H9 (cell line): ENCODE measurements at regions not wholly inside any gene's neighbourhood (a gene's known extent, or its start where the extent isn't known, plus 50 kb on each side); places are given as distances from the start of the nearest gene placed in this dataset.

Experiments used
- DNase-seq: peaks from one replicate; pipeline ENCODE4 v3.0.0-alpha.2; 2017
- H2AFZ ChIP-seq: one replicate; pipeline ENCODE4 v1.6.1; 2013; ENCODE audit warnings: mild to moderate bottlenecking, low read length, control low read depth, moderate library complexity
- H2AK5ac ChIP-seq: 2 replicates; pipeline ENCODE4 v1.6.1; 2013; ENCODE audit warnings: low read length, control low read depth, mixed read lengths; ENCODE audit not compliant: insufficient read length
- H2BK120ac ChIP-seq: one replicate; pipeline ENCODE4 v1.6.1; 2013; ENCODE audit warnings: low read depth, mild to moderate bottlenecking, low read length, control low read depth, inconsistent platforms; ENCODE audit not compliant: poor library complexity, severe bottlenecking
- H2BK12ac ChIP-seq: 2 replicates; pipeline ENCODE4 v1.6.1; 2013; ENCODE audit warnings: low read length, control low read depth, mixed read lengths, low read depth; ENCODE audit not compliant: insufficient read length
- H2BK15ac ChIP-seq: 2 replicates; pipeline ENCODE4 v1.6.1; 2013; ENCODE audit warnings: low read depth, low read length, control low read depth
- H2BK20ac ChIP-seq: one replicate; pipeline ENCODE4 v1.6.1; 2013; ENCODE audit warnings: low read depth, mild to moderate bottlenecking, low read length, control low read depth, inconsistent platforms; ENCODE audit not compliant: poor library complexity, severe bottlenecking
- H2BK5ac ChIP-seq: 2 replicates; pipeline ENCODE4 v1.6.1; 2013; ENCODE audit warnings: low read length, control low read depth, mixed read lengths; ENCODE audit not compliant: insufficient read length
- H3K14ac ChIP-seq: 2 replicates; pipeline ENCODE4 v1.6.1; 2013; ENCODE audit warnings: low read length, control low read depth; ENCODE audit not compliant: insufficient read depth
- H3K18ac ChIP-seq: 2 replicates; pipeline ENCODE4 v1.6.1; 2013; ENCODE audit warnings: low read depth, mild to moderate bottlenecking, mixed read lengths, low read length, control low read depth; ENCODE audit not compliant: insufficient read length
- H3K23ac ChIP-seq: 2 replicates; pipeline ENCODE4 v1.6.1; 2013; ENCODE audit warnings: low read length, control low read depth, mixed read lengths, low read depth; ENCODE audit not compliant: insufficient read length
- H3K23me2 ChIP-seq: 2 replicates; pipeline ENCODE4 v1.6.1; 2013; ENCODE audit warnings: low read depth, mild to moderate bottlenecking, mixed read lengths, low read length, control low read depth; ENCODE audit not compliant: insufficient read length, poor library complexity, severe bottlenecking
- H3K27ac ChIP-seq: 2 replicates; pipeline ENCODE4 v1.5.1; 2013; ENCODE audit warnings: low read length, control low read depth, mixed read lengths, low read depth; ENCODE audit not compliant: insufficient read length
- H3K27me3 ChIP-seq: 2 replicates; pipeline ENCODE4 v1.6.1; 2013; ENCODE audit warnings: low read length, control low read depth, inconsistent platforms; ENCODE audit not compliant: insufficient read depth
- H3K4ac ChIP-seq: 2 replicates; pipeline ENCODE4 v1.6.1; 2013; ENCODE audit warnings: low read depth, mild to moderate bottlenecking, control low read depth, inconsistent platforms, low read length, moderate library complexity
- H3K4me1 ChIP-seq: 2 replicates; pipeline ENCODE4 v1.6.1; 2013; ENCODE audit warnings: low read length, control low read depth, inconsistent platforms; ENCODE audit not compliant: insufficient read depth
- H3K4me2 ChIP-seq: 2 replicates; pipeline ENCODE4 v1.6.1; 2013; ENCODE audit warnings: low read length, control low read depth, mixed read lengths; ENCODE audit not compliant: insufficient read length, insufficient read depth
- H3K56ac ChIP-seq: 2 replicates; pipeline ENCODE4 v1.6.1; 2013; ENCODE audit warnings: low read depth, mild to moderate bottlenecking, mixed read lengths, low read length, control low read depth; ENCODE audit not compliant: insufficient read length
- H3K79me1 ChIP-seq: 2 replicates; pipeline ENCODE4 v1.6.1; 2013; ENCODE audit warnings: low read depth, mild to moderate bottlenecking, moderate library complexity, low read length, control low read depth, inconsistent platforms; ENCODE audit not compliant: insufficient read depth, poor library complexity, severe bottlenecking
- H3K79me2 ChIP-seq: 2 replicates; pipeline ENCODE4 v1.6.1; 2013; ENCODE audit warnings: low read length, control low read depth, inconsistent platforms; ENCODE audit not compliant: insufficient read depth
- H3K9ac ChIP-seq: 2 replicates; pipeline ENCODE4 v1.6.1; 2013; ENCODE audit warnings: low read length, control low read depth, mixed read lengths; ENCODE audit not compliant: insufficient read length; ENCODE audit errors: extremely low read depth
- H3K9me3 ChIP-seq: one replicate; pipeline ENCODE4 v1.6.1; 2013; ENCODE audit warnings: low read depth, low read length, inconsistent platforms; ENCODE audit not compliant: control insufficient read depth
- H3T11ph ChIP-seq: one replicate; pipeline ENCODE4 v1.6.1; 2013; ENCODE audit warnings: mild to moderate bottlenecking, low read length, control low read depth, inconsistent platforms
- H4K20me1 ChIP-seq: one replicate; pipeline ENCODE4 v1.6.1; 2013; ENCODE audit not compliant: control insufficient read depth, insufficient read length, insufficient read depth
- H4K5ac ChIP-seq: 2 replicates; pipeline ENCODE4 v1.6.1; 2013; ENCODE audit warnings: low read depth, mild to moderate bottlenecking, mixed read lengths, low read length, control low read depth; ENCODE audit not compliant: insufficient read length
- H4K8ac ChIP-seq: replicated peaks from 2 replicates; pipeline ENCODE4 v1.6.1; 2013; ENCODE audit warnings: low read length, control low read depth, mixed read lengths, low read depth; ENCODE audit not compliant: insufficient read length
- H4K91ac ChIP-seq: 2 replicates; pipeline ENCODE4 v1.6.1; 2013; ENCODE audit warnings: low read depth, mild to moderate bottlenecking, moderate library complexity, mixed read lengths, low read length, control low read depth; ENCODE audit not compliant: insufficient read length
- H3K27ac Mint-ChIP-seq, 3 experiments: 2 replicates in 2 of 3; 3 replicates in 1 of 3; pipeline ENCODE4 v1.8.0; 2020 to 2021; ENCODE audit warnings: mixed read lengths in 3 of 3, mild to moderate bottlenecking in 1 of 3, moderate library complexity in 1 of 3
- H3K27me3 Mint-ChIP-seq: 2 replicates; pipeline ENCODE4 v1.8.0; 2021; ENCODE audit warnings: low read depth, mild to moderate bottlenecking, moderate library complexity, mixed read lengths
- H3K36me3 Mint-ChIP-seq, 3 experiments: 2 replicates in 2 of 3; 3 replicates in 1 of 3; pipeline ENCODE4 v1.8.0; 2020 to 2021; ENCODE audit warnings: low read depth in 3 of 3, mixed read lengths in 3 of 3; ENCODE audit not compliant: insufficient read depth in 1 of 3
- H3K4me1 Mint-ChIP-seq, 2 experiments: 2 replicates each; pipeline ENCODE4 v1.8.0; 2020; ENCODE audit warnings: mixed read lengths in 2 of 2
- H3K4me3 Mint-ChIP-seq, 2 experiments: 2 replicates in 1 of 2; 3 replicates in 1 of 2; pipeline ENCODE4 v1.8.0; 2020 to 2021; ENCODE audit warnings: mild to moderate bottlenecking in 2 of 2, mixed read lengths in 2 of 2, moderate library complexity in 1 of 2
- H3K9me3 Mint-ChIP-seq, 2 experiments: 2 replicates in 1 of 2; 3 replicates in 1 of 2; pipeline ENCODE4 v1.8.0; 2020; ENCODE audit warnings: mild to moderate bottlenecking in 2 of 2, mixed read lengths in 2 of 2, moderate library complexity in 1 of 2
- CTCF ChIP-seq: fragments of 200-600 bp; sonication (generic); conservative IDR thresholded peaks from 3 replicates; pipeline ENCODE4 v1.8.0; 2021; ENCODE audit warnings: antibody characterized with exemption, mild to moderate bottlenecking
- WGBS: extraction: QIAGEN DNeasy Blood & Tissue Kit; methylation state at CpG from one replicate; pipeline ENCODE4 v1.1.7; 2013; ENCODE audit warnings: missing lambda C conversion rate, low lambda C conversion rate, mixed read lengths; ENCODE audit not compliant: insufficient read length; ENCODE audit errors: extremely low coverage; 5-methylcytosine and 5-hydroxymethylcytosine counted together

- Histone ChIP-seq H3K56ac (no peak overlapping the region), H2AFZ (no peak overlapping the region), H3K9ac (no peak overlapping the region), H4K5ac (no peak overlapping the region), H2AK5ac (no peak overlapping the region), H3T11ph (no peak overlapping the region), H2BK12ac (no peak overlapping the region), H3K14ac (no peak overlapping the region), H3K79me2 (no peaks in the 10 kb centered on the region), H3K23me2 (no peaks in the 10 kb centered on the region), H3K4me2 (no peak overlapping the region), H4K91ac (no peak overlapping the region), H3K23ac (no peak overlapping the region), H3K4ac (no peak overlapping the region), H2BK120ac (no peak overlapping the region), H3K9me3 (peaks cover 6% of the 10 kb centered on the region), H3K18ac (no peak overlapping the region), H2BK15ac (no peak overlapping the region), H3K4me1 (no peaks in the 10 kb centered on the region), H3K27ac (no peak overlapping the region), H4K20me1 (no peaks in the 10 kb centered on the region), H3K79me1 (no peaks in the 10 kb centered on the region), H2BK20ac (no peak overlapping the region), H2BK5ac (no peak overlapping the region), H3K27me3 (no peaks in the 10 kb centered on the region), H4K8ac (no peak overlapping the region)
- no CpG with 5 or more reads among the region's 3 CpGs for WGBS
- Mint-ChIP-seq H3K36me3 (peaks cover 7 to 8% (median 7%) of the 10 kb centered on the region in 3 experiments; a peak in 4 of 7 replicates), H3K4me3 (no peak overlapping the region), H3K27ac (no peak overlapping the region), H3K27me3 (peaks cover 26% of the 10 kb centered on the region), H3K4me1 (no peaks in the 10 kb centered on the region), H3K9me3 (peaks cover 4 to 12% of the 10 kb centered on the region in 2 experiments; a peak in 4 of 5 replicates)
- no peak for DNase-seq
- no peak for TF ChIP-seq CTCF
Measured at GRCh38 chr12:45148619-45149018, 67.3 kb upstream of the ANO6 start.
